Renal pelvis (tissue), 1 donor: ENCODE measurements at regions not wholly inside any gene's neighbourhood (a gene's known extent, or its start where the extent isn't known, plus 50 kb on each side); places are given as distances from the start of the nearest gene placed in this dataset.

ENCODE experiments used
- DNase-seq: peaks from one replicate; pipeline ENCODE4 v3.0.0-alpha.2; 2013

DNA sequence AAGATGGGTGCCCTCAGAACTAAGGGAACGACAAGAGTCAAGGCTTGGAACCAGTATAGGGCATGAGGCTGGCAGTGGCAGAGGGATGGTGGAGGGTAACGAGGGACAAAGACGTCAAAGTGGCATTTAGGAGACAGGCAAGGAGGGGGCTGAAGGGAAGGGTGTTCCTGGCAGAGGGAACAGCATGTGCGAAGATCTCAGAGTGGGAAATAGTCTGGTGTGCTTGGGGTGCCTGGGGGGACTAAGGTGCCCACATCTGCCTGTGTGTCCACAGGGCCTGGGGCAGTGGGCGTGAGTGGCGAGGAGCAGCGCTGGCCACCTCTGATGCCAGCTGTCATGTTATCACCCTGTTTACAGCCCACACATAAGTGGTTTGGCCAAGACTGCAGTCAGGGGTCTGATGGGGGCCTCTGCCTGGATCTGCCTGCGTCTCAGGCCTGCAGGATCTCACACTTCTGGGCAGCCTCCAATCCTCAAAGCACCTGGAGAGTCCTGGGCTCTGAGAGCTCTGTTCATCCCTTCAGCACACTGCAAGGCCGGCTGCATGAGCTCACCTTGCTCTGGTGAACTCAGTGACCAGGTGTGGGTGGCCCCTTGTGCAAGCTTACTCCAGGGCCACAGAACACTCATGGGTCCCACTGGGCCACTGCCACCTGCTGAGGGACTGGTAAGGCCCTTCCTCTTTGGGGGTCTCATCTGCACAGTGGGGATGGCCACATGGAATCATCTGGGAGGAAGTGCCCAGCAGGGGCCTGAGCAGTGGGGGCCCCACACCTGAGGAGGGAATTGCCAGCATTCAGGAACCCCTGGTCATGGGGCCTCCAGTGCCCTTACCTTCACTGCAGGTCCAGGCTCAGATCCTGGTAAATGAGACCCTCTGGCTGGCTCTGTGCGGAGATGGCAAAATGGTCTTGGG lies 89.7 kb upstream of the SHISAL1 start:
- DNase-seq: no peak

DNA sequence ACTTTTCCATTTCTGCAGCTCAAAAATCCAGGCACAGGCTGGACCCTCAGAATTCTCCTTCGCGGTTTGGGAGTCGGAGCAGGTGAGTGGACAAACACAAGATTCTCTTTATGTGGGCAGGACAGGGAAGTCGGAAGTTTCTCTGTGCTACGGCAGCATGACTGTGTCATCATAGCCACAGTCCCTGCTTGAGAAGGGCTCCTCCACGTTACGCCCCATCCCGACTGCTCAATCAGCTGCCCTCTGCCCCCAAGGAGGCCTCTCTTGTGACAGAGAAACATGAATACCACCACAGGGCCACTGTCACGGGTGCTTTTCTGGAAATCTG lies 89.0 kb upstream of the SHISAL1 start:
- DNase-seq: no peak

DNA sequence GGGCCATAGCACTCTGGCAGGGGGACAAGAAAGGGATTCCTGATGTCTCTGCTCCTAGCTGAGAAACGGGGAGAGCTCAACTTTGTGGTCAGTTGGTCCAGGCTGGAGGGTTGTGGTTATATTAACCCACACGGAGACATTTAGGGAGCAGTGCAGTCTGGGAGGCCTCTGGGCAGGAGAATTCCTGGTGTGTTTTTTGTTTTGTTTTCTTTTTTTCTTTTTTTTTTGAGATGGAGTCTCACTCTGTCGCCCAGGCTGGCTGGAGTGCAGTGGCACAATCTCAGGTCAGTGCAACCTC lies 88.0 kb upstream of the SHISAL1 start:
- DNase-seq: no peak

DNA sequence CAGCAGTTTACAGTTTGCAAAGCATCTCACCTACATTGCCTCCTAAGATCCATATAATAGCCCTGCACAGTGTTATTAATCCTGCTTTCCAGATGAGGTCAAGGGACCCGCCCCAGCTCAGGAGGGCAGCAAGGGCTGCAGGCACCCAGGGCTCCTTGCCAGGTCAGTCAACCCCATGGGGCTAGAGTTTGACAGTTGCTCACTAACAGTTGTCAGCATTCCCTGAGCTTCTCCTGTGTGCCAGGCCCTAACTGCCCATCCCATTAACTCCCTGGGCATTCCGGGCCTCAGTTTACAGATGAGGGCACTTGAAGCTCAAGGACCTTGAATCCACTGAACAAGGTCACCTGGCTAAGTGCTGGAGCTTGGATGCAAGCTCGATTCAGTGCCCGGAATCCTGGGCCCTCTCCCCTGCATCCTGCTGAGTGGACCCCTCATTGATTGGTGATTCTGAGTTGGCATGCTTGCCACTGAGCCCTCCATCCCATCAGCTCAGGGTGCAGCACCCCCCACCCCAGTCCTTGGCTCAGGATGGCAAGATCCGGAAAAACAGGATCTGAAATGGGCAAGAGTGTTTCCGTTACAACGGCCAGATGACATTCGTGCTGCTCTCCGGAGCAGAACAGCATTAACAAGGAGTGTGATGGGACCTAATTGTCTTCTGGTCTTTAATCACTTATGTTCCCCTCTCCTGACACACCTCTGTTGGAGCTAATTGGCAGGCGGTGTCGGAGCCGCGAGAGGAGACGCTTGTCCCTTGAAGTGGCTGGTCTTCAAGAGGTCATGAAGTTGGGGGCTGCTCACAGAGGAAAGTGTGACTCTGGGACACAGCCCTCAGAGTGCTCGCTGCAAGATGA lies 87.4 kb upstream of the SHISAL1 start:
- DNase-seq: no peak

DNA sequence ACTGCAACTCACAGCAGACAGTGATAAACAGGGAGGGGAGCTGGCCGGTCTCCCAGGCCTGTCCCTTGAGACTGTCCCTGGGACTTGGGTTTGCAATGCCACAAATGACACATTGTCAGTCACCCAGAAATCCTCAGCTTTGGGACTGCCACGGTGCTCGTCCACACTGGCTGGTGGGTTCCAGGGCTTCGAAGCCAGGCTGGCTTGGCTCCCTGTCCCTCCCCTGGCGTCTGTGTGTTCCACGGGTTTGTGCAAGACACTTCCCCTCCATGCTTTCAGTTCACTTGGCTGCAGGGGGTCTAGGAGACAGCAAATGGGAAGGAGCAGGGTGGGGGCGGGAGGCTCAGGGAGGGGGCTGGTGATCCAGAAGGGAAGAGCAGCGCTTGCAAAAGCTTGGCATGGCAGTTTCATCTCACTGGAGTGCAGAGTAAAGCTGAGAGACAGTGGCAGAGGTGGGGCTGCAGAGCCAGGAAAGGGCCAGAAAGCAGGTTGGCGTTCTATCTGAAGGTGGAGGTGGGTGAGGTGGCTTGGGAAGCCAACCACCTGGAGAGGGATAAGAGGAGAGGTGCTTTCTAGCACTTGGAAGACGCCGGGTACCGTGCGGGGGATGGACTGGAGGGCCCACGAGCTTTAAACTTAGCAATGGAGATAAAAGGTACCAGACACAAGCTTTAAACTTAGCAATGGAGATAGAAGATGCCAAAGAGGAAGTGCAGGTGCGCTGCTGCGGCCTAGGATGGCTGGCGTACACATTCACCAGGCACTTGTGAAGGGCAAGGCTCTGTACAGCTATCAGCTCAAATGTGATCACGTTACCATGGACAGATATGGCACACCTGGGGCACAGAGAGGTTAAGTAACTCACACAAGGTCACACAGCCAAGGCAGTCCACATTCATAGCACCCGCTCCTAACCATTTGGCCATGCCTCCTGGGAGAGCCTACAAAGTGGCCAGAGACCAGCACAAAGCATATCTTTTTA lies 86.4 kb upstream of the SHISAL1 start:
- DNase-seq: no peak

DNA sequence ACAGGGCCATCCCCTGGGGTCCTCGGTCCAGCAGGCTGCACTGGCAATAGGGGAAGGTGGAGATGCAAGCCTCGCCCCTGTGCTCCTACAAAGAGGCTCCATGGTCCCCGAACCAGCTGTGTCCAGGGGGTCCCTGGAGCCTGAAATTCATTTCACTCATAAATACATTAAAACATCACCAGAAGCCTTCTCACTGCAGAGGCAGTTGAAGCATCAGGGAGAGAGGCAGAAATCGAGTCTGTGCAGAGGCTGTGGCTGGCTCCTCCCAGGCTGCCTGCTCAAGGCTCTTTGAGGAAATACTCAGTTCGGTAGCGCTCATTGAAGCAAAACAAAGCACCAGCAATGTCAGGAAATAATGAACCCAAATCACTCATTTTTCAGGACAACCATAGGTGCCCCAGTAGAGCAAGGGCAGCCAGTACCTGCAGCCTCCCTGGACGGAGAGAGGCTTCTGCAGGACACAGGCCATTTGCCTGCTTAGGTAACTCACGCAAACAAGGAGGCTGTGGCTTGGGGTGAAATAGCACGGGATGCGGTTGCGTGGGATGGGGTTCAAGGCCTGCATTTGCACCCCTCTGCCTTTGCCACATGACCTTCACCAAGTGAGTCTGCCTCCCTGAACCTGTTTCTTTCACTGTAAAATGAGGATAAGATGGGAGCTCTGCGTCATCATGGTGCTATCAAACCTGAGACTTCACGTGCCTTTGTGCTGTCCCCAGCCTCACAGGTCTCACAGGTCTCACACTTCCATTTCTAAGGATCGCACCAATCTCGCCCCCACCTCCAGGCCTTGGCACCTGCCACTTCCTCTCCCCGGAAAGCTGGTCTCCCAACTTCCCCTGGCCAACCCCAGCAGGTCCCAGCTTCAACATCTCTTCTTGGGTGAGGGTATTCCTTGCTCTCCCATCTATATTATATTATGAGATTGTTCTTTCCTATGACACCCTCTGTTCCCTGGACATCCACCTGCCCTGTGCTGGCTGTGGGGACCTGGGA lies 84.3 kb upstream of the SHISAL1 start:
- DNase-seq: no peak

DNA sequence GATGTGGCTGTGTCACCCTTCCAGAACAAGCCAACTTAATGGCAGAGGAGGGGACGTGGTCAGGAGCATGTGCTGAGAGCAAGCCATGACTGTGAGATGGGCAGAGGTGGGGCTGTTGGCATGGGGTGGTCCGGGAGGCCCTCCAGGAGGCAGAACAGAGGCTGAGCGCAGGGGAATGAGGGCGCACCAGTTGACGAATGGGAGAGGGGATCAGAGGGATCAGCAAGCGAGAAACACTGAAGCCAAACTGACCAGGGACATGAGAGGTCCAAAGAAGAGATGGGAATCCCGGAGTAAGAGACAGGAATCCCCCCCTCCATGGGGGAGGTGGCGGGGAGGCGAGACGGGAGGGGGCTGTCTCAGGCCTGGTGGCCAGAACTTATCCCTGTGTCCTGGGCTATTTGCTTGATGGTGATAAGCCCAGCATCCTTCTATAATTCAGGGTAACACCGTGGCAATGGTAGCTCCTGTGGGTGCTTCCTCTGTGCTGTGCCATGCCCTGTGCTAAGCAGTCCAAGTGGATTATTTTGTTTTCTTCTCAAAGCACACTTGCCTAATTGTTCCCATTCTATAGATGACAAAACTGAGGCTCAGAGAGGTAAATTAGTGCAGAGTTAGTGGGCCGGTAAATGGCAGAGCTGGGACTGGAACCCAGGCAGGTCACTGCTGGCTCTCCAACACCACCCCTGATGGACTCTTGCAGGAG lies 83.4 kb upstream of the SHISAL1 start:
- DNase-seq: no peak

DNA sequence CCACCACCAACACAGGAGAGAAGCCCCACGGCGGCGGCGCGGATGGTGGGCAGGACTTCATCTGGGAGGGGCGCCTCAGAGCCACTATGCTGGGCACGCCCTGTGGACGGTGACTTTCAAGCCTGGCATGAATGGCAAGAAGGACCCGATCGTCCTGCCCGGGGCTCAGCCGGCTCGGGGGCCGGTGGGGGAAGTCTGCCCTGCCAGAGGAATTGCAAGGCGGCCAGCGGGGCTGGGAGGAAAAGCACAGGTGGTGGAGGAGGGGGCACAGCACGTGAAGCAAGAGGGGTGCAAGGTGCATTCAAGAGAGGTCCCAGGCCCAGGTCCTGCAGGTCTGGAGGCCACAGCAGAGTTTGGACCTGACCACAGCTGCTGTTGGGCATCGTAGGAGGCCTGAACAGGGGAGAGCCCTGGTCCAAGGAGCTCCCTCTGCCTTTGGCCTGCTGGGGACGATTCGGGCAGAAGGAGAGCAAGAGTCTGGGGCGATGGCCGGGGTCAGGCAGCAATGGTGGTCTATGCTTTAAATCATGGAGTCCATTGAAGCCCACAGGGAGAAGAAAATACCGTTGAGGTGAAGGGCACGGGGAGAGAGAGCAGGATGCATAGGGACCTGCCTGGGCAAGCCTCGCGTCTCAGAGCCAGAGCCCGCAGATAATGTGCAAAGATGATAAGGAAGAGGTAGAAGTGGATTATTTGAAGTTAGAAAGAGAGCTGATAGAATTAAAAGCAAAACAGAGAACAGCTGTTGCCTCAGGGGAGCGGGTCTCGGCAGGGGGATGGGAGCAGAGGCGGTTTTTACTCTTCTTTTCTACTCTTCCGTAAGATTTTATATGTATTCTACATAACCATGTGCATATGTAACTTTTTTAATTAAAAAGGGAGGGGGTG lies 82.6 kb upstream of the SHISAL1 start:
- DNase-seq: no peak

DNA sequence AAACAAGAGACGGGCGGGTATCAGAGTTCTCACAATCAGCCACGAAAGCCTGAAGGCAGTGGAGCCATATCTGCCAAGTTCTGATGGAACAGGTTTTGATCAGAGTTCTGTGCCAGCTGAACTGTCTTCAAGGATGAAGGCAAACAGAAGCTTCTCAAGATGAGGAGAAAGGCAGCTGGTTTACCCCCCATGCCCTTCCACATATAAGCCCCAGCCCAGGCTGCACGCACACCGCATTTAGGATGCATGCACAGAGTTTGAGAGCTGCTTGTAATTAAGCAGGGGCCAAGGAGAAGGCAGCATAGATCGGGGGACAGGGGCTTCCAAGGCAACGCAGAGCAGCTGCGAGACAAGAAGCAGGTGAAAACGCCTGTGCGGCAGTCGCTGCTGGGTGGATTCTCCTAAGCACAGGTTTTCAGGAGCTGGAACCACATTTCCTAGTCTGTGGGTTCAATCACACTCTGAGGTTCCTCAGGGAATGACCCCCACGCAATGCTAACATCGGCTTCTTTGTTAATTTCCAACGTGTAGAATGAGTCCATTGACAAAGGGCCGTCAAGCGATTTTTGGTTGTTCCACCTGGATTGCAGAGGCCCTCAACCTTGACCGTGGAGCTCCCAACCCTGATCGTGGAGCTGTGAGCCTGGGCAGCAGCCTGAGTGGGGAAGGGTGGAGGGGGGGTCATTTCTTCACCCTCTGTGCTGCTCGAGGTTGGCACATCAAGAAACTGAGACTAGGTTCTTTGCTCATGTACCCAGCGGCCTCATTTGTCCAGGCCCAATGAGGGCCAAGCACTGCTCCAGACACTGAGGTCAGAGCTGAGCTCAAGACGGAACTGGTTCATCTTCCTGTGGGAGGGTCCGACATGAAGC lies 81.7 kb upstream of the SHISAL1 start:
- no peak for DNase-seq

DNA sequence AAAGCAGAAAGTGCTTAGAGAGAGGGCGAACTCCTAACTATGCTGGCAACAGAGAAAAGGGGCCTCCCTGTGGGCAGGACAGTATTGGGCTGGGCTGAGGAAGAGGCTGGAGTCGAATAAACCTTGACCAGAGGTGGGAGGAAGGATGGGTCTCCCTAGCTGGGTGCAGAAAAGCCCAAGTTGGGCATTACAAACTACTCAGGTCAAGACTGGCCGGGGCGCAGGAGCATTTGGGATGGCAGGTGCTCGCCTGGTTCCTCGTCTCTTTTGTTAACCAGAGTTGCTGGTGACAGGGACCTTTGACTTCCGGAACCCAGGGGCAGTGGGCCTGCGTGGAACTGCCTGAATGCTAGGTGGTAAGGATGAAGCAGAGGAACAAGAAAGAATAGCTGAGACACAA lies 80.3 kb upstream of the SHISAL1 start:
- DNase-seq: no peak

DNA sequence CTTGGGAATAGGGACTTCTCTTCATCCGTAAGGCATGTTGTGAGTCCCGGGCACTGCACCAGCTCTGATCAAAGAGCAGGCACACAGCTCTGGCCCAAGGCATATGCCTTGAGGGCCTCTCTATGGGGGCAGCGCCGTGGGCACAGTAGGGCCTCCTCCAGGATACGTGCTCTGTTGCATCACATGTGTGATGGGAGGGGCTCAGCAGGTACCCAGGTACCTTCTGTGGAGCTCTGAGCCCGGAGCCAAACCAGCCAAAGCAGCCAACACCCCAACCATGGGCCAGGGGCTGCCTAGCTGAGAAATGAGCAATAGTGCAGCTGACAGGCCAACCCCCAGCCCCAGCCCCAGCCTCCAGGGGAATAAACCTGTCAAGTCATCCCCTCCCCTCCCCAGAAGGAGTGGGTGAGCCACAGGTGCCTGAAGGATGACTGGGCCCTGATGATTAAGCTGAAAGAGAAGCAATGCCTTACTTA lies 79.7 kb upstream of the SHISAL1 start:
- no peak for DNase-seq

DNA sequence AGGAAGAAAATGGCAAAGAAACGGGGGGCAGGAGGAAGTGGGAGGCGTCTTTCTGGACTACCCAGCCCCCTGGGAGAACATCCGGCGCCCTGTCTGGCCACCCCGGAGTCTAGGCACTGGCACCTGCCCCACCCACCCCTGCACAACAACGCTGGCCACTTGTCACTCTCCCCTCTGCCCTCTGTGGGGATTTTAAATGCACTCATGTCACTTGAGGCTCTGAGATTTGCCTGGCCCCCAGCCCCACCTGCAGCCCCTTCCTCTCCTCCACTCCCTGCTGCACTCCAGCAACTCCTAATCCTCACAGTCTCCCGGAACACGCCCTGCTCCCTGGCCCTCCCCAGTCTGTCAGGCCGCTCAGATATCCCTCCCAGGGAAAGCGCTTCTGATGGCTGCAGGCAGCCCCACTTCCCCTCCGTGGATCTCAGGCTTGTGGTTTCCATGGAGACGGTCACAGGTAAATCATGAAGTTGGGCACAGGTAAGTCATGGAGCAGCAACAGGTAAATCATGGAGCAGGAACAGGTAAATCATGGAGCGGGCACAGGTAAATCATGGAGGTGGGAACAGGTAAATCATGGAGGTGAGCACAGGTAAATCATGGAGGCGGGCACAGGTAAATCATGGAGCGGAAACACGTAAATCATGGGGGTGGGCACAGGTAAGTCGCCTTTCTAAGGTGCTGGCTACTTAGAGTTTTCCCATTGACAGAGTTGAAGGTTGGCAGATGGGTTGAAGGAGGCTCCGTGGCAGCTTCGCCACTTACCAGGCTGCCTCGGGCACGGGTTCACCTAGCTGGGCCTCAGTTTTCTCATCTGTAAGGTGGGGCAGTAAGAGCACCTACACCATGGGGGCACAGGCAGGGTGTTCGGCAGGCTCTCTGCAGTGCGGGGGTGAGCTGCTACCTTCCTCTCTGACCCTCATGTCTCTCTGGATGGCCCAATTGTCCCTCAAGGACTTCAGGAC lies 79.0 kb upstream of the SHISAL1 start:
- no peak for DNase-seq

DNA sequence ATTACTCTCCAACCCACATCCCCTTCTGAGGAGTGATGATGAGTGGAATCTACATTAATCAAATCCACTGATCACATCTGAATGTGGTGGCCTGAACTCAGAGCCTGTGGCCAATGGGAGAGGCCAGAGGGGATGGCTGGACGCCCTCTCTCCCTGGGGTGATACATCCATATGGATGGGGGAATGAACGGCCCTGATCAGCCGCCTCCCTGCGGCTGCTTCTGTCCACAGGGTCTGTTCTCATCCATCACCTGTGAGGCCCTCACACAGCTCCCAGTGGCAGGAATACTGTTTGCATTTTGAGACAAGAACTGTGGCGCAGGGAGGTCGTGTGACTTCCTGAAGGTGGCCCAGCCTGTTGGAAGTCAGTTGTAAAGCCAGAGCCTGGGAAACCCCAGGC lies 78.3 kb upstream of the SHISAL1 start:
- DNase-seq: no peak

DNA sequence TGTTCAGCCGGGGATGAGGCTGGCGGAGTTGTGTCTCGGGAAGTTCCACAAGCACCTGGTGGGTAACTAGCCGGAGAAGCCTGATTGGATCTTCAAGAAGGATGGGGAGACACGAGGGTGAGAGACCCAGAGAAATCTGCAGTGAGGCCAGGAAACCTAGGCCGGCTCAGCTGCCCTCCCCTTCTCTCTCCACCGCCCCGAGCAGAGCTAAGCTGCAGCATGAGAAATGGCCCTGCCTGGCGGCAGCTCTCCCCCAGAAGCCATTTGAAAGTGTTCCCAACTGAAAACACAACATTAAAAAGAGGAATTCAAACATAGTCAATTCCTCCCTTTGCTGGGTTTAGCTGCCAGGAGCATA lies 77.8 kb upstream of the SHISAL1 start:
- DNase-seq: no peak

DNA sequence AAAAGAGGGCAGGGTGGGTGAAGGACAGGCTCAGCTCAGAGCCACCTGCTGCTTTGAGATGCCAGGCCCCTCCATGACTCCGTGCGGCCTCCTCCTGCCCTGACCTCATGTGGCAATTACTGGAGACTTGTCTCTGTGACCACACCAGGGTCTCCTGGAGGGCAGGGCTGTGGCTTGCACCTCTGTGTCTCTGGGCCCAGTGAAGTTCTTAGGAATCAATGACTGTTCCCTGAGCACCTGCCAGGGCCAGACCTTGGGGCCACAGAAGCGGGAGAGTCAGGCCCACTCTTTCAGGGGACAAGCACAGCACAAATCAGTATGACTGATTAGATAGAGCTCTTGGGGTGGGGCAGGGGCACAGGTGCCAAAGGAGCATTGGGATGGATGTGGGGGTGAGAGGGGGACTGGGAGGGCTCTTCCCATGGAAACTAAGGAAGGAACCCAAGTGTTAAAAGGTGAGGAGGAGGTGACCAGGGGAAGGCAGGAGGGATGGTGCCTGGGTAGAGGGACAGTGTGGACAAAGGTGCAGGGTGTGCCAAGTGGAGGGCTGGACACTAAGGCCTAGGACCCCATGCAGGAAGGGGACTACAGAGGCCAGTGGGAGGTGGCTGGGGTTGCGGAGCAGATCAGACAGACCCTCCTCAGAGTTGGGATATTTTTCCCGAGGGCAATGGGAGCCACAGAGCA lies 77.3 kb upstream of the SHISAL1 start:
- no peak for DNase-seq

DNA sequence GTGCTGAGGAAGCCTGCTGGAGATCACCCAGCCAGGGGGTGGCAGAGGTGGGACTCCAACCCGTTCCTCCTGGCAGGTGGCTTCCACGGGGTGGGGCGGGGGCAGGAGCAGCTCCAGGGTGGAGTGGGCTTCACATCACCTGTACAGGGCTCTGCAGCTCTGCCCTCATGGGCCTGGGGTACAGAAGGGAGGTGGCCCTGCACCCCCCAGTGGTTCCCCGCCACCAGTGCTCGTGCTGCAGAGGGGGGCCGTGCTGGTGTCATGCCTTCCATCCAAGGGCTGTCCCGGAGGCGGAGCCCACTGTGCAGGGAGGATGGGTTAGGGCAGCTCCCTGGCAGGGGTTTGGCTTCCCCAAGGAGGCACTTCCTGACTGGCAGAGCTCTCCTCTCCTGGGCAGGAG lies 76.4 kb upstream of the SHISAL1 start:
- no peak for DNase-seq
